Ishikawa (cell line): ENCODE measurements at regions not wholly inside any gene's neighbourhood (a gene's known extent, or its start where the extent isn't known, plus 50 kb on each side); places are given as distances from the start of the nearest gene placed in this dataset.

Experiments used
- CEBPB ChIP-seq: IDR thresholded peaks from 2 replicates; pipeline ENCODE4 v1.6.1; 2012
- CREB1 ChIP-seq: IDR thresholded peaks from 2 replicates; pipeline ENCODE4 v1.6.1; 2012; ENCODE audit warnings: low read depth
- EGR1 ChIP-seq: IDR thresholded peaks from 2 replicates; pipeline ENCODE4 v1.6.1; 2012
- FOXM1 ChIP-seq: IDR thresholded peaks from 2 replicates; pipeline ENCODE4 v1.6.1; 2012; ENCODE audit warnings: low read depth, borderline replicate concordance
- MAX ChIP-seq: IDR thresholded peaks from 2 replicates; pipeline ENCODE4 v1.6.1; 2012
- NFIC ChIP-seq: IDR thresholded peaks from 2 replicates; pipeline ENCODE4 v1.6.1; 2012
- RAD21 ChIP-seq: IDR thresholded peaks from 2 replicates; pipeline ENCODE4 v1.6.1; 2012; ENCODE audit warnings: low read depth
- TAF1 ChIP-seq: IDR thresholded peaks from 2 replicates; pipeline ENCODE4 v1.6.1; 2012; ENCODE audit warnings: low read depth, mild to moderate bottlenecking
- TCF12 ChIP-seq: IDR thresholded peaks from 2 replicates; pipeline ENCODE4 v1.6.1; 2012; ENCODE audit warnings: low read depth
- TEAD4 ChIP-seq: IDR thresholded peaks from 2 replicates; pipeline ENCODE4 v1.6.1; 2012
- YY1 ChIP-seq: IDR thresholded peaks from 2 replicates; pipeline ENCODE4 v1.6.1; 2012; ENCODE audit warnings: low read depth
- ZBTB7A ChIP-seq: IDR thresholded peaks from 2 replicates; pipeline ENCODE4 v1.6.1; 2012; ENCODE audit warnings: low read depth
- TF ChIP-seq, protein P1 (sequence below): IDR thresholded peaks from 2 replicates; pipeline ENCODE4 v1.6.1; 2012
- TF ChIP-seq, protein P2 (sequence below): IDR thresholded peaks from 2 replicates; pipeline ENCODE4 v1.6.1; 2012; ENCODE audit warnings: low read depth, mild to moderate bottlenecking

DNA sequence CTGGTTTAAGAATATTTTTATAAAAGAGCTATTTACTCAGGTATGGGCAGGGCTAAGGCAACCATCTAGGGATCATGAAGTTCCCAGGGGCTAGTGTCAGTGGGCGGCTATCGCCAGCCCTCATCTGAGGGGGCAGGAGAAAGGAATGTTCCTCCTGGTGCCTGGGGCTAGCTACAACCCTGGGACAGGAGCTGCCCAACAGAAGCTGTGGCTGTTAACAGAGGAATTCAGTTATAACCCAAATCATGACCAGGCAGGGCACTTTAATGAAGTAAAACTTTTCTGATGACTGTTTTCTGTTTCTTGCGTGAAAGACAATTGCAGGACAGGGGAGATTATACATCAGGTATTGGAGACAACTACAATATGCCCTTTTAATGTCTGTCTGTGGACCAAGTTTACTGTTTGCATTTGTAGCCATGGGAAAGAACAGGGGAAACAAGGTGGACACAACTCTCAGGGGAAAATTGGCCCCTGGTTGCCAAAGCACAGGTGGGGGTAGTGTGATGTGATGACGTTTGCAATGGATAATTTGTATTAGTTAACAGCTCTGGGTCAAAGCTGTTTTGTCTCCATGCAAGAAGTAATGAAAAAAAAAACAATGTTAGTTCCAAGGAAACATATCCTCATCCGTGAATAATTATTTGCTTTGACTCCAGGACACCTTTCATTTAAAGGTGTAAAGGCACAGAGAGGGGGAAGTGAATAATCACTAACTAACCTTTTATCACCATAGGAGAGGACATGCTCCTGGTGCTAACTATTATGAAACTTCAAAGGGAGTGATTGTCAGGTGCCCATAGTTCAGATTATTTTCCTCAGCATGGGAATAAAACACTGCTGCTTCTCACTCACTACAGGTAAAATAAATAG lies 105.2 kb downstream of the TSEN15 start:
- TF ChIP-seq EGR1 (no peak), TAF1 (no peak), RAD21 (no peak)

- TF ChIP-seq MAX = no peak
- no peak for TF ChIP-seq YY1
- no peak for TF ChIP-seq TAF1
These were observed 105.8 kb downstream of the TSEN15 start for GRCh38 chr1:184157394-184157742.

GRCh38 chr1:184158896-184159681 lies 107.6 kb downstream of the TSEN15 start:
- TF ChIP-seq, protein P1, sequence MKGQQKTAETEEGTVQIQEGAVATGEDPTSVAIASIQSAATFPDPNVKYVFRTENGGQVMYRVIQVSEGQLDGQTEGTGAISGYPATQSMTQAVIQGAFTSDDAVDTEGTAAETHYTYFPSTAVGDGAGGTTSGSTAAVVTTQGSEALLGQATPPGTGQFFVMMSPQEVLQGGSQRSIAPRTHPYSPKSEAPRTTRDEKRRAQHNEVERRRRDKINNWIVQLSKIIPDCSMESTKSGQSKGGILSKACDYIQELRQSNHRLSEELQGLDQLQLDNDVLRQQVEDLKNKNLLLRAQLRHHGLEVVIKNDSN = no peak
- TF ChIP-seq NFIC = no peak
- TF ChIP-seq ZBTB7A = no peak
- no peak for TF ChIP-seq CEBPB
- TF ChIP-seq CREB1 = no peak
- no peak for TF ChIP-seq TEAD4
- TF ChIP-seq RAD21 = no peak
- TF ChIP-seq, protein P2, sequence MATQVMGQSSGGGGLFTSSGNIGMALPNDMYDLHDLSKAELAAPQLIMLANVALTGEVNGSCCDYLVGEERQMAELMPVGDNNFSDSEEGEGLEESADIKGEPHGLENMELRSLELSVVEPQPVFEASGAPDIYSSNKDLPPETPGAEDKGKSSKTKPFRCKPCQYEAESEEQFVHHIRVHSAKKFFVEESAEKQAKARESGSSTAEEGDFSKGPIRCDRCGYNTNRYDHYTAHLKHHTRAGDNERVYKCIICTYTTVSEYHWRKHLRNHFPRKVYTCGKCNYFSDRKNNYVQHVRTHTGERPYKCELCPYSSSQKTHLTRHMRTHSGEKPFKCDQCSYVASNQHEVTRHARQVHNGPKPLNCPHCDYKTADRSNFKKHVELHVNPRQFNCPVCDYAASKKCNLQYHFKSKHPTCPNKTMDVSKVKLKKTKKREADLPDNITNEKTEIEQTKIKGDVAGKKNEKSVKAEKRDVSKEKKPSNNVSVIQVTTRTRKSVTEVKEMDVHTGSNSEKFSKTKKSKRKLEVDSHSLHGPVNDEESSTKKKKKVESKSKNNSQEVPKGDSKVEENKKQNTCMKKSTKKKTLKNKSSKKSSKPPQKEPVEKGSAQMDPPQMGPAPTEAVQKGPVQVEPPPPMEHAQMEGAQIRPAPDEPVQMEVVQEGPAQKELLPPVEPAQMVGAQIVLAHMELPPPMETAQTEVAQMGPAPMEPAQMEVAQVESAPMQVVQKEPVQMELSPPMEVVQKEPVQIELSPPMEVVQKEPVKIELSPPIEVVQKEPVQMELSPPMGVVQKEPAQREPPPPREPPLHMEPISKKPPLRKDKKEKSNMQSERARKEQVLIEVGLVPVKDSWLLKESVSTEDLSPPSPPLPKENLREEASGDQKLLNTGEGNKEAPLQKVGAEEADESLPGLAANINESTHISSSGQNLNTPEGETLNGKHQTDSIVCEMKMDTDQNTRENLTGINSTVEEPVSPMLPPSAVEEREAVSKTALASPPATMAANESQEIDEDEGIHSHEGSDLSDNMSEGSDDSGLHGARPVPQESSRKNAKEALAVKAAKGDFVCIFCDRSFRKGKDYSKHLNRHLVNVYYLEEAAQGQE = no peak
- no peak for TF ChIP-seq TCF12

DNA sequence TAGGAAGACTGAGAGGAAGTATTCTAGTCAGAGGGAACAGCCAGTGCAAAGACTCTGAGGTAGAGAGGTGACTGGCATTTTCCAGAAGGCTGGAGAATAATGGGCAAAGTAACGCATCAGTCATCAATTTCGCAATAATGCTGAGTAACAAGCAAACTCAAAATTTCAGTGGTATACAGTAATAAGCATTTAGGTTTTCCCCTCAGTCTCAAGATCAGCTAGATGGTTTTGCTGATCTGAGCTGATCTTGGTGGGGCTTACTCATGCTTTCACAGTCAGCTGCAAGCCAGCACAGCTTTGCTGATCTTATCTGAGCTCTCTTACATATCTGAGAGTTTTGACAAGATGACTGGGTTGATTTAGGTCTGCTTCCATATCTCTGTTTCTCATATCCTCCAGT lies 108.7 kb downstream of the TSEN15 start:
- TF ChIP-seq MAX = no peak
- 0 out of 2 replicates have a peak, but pooled peaks have one; percentile 34 for TF ChIP-seq CEBPB

DNA sequence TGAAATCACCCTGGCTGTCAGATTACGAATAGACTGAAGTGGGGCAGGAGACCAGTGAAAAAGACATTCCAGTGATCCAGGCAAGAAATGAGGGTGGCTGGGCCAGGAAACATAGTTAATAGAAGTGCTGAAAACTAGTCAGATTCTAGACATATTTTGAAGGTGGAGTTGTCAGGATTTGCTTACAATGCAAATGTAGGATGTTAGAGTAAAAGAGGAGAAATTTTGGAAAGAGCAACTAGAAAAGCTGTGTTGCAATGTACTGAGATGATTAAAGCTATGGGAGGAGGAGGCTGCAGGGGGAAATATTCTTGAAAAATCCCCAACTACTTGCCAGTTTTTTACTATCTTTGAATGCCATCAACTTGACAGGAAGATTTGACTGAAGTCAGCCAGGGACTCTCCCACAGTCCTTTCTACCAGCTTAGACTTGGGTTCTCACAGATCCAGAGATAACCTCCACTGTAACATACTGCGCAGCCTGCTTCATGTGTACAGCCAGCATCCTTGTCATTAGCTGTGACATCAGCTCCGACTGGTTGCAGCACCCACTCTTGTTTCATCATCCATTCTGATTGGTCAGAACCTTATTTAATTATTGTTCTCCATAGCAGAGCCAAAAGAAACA lies 109.7 kb downstream of the TSEN15 start:
- TF ChIP-seq TCF12 = no peak
- no peak for TF ChIP-seq TAF1
- TF ChIP-seq YY1 = no peak

DNA sequence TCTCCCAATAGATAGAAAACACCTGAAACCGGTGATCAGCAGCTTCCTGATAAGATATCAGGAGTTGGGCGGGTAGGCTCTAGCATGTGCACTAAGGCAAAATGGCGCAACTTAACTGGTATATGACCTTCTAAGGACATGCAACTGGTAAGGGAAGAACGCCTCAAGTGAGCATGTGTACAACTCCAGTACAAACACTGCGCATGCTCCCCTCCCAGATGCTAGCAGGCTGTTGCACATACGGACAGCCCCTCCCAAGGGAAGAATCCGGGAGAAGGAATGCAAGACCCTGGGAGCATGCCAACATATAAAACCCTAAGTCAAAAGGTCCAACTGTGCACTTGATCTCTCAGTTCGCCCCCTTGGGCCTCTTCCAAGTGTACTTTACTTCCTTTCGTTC lies 110.8 kb downstream of the TSEN15 start:
- no peak for TF ChIP-seq ZBTB7A
- TF ChIP-seq EGR1 = no peak
- TF ChIP-seq, protein P1 = no peak
- TF ChIP-seq FOXM1 = no peak
- no peak for TF ChIP-seq CEBPB
- TF ChIP-seq CREB1 = no peak
- TF ChIP-seq YY1 = no peak
- TF ChIP-seq, protein P2 = no peak
- TF ChIP-seq RAD21 = no peak
- no peak for TF ChIP-seq MAX
- TF ChIP-seq TAF1 = no peak
- TF ChIP-seq NFIC = no peak
